Cardiac fibroblast (primary cell): ENCODE measurements at regions not wholly inside any gene's neighbourhood (a gene's known extent, or its start where the extent isn't known, plus 50 kb on each side); places are given as distances from the start of the nearest gene placed in this dataset.
A peak's percentile ranks its signal among the peaks of the same experiment; 100 is the strongest.

Experiments used
- DNase-seq, 2 donors: peaks; one replicate each; pipeline versions ENCODE4 v3.0.0 to v3.0.0-alpha.2; 2010; ENCODE audit warnings: low read depth in 2 of 2
- H3K4me3 ChIP-seq, 2 donors: replicated peaks in 1 of 2; 1 replicate in 1 of 2; 2 replicates in 1 of 2; pipeline ENCODE4 v1.5.1; 2011; ENCODE audit warnings: low read depth in 2 of 2, low read length in 2 of 2, mild to moderate bottlenecking in 2 of 2, moderate library complexity in 1 of 2
- CTCF ChIP-seq: IDR thresholded peaks from one replicate; pipeline ENCODE4 v1.5.1; 2011; ENCODE audit warnings: low read depth, mild to moderate bottlenecking, low read length, inconsistent platforms

GRCh38 chr6:169317441-169318202 lies 64.0 kb upstream of the THBS2 start:
- no peak for DNase-seq
- no peak overlapping the region for H3K4me3 ChIP-seq
- TF ChIP-seq CTCF, result no peak

GRCh38 chr6:169316651-169317050 lies 63.0 kb upstream of the THBS2 start:
- TF ChIP-seq CTCF, result no peak
- no peak for DNase-seq
- no peak overlapping the region for H3K4me3 ChIP-seq

- DNase-seq, result no peak
- no peak for TF ChIP-seq CTCF
- no peak overlapping the region for H3K4me3 ChIP-seq
Measured at GRCh38 chr6:169315830-169316614, 62.4 kb upstream of the THBS2 start.

- DNase-seq, result no peak
- H3K4me3 ChIP-seq, result no peak overlapping the region
- no peak for TF ChIP-seq CTCF
Measured at GRCh38 chr6:169313347-169314010, 59.8 kb upstream of the THBS2 start.

GRCh38 chr6:169312658-169313346 lies 59.2 kb upstream of the THBS2 start:
- peak; percentile 14 to 53 for DNase-seq
- TF ChIP-seq CTCF, result no peak
- H3K4me3 ChIP-seq, result no peak overlapping the region

GRCh38 chr6:169310983-169311382 lies 57.3 kb upstream of the THBS2 start:
- TF ChIP-seq CTCF, result no peak
- DNase-seq, result no peak
- H3K4me3 ChIP-seq, result no peak overlapping the region
